Mammary epithelial cell (primary cell): ENCODE measurements at regions not wholly inside any gene's neighbourhood (a gene's known extent, or its start where the extent isn't known, plus 50 kb on each side); places are given as distances from the start of the nearest gene placed in this dataset.

Source experiments
- EZH2 ChIP-seq: IDR thresholded peaks from 2 replicates; pipeline ENCODE4 v1.6.1; 2012; ENCODE audit warnings: low read length, inconsistent platforms, borderline replicate concordance
- TF ChIP-seq, protein P1 (sequence below), 2 donors: IDR thresholded peaks in 1 of 2; conservative IDR thresholded peaks in 1 of 2; 2 replicates each; pipeline ENCODE4 v1.5.1; 2011 to 2012; ENCODE audit warnings: inconsistent platforms in 2 of 2, low read length in 2 of 2, mild to moderate bottlenecking in 2 of 2, control low read depth in 1 of 2, low read depth in 1 of 2; ENCODE audit not compliant: insufficient read depth in 1 of 2; ENCODE audit errors: extremely low read depth in 1 of 2

DNA sequence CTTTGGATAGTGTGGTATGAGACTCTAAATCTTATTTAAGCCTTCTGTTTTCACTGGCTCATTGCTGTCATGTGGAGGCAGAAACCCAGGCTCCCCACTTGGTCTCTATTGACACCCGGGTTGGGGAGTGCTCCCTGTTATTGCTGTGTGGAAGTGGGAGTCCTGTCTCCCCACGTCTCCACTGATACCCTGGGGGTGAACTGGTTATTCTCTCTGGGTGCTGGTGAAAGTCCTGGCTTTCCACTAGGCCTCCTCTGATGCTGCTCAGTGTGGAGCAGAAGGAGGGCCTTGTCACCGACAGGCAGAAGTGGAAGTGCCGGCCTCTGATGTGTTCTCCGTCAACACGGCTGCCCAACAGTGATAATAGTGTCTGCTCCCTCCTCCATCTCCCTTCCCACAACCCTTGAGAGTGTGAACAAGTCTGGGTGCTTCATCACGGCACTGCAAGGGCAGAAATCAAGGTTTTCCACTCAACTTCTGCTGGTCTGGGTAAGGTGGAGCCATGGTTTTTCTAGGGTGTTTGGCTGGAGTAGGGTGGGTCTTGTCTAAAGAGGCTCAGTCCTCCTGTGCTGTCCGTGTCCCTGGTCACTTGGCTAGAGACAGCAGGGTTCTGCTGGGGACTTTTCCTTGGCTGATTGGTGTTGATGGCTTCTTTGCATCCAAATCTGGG is 240.7 kb upstream of the B3GAT1 start:
- TF ChIP-seq, protein P1, sequence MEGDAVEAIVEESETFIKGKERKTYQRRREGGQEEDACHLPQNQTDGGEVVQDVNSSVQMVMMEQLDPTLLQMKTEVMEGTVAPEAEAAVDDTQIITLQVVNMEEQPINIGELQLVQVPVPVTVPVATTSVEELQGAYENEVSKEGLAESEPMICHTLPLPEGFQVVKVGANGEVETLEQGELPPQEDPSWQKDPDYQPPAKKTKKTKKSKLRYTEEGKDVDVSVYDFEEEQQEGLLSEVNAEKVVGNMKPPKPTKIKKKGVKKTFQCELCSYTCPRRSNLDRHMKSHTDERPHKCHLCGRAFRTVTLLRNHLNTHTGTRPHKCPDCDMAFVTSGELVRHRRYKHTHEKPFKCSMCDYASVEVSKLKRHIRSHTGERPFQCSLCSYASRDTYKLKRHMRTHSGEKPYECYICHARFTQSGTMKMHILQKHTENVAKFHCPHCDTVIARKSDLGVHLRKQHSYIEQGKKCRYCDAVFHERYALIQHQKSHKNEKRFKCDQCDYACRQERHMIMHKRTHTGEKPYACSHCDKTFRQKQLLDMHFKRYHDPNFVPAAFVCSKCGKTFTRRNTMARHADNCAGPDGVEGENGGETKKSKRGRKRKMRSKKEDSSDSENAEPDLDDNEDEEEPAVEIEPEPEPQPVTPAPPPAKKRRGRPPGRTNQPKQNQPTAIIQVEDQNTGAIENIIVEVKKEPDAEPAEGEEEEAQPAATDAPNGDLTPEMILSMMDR (conservative IDR thresholded peaks at IDR 0.05 in 1 of 2, IDR thresholded peaks at IDR 0.05 in 1 of 2; ENCODE audit: extremely low read depth in 1 of 2, insufficient read depth in 1 of 2, low read depth in 1 of 2, low read length in 2 of 2): no peak
- no peak for TF ChIP-seq EZH2
